GM12878 (cell line): ENCODE measurements at regions not wholly inside any gene's neighbourhood (a gene's known extent, or its start where the extent isn't known, plus 50 kb on each side); places are given as distances from the start of the nearest gene placed in this dataset.

Experiments
- ATAC-seq: fragments of 200-7000 bp; cut with Tn5 transposase; 3 replicates; pipeline ENCODE4 v1.9.1; 2020; ENCODE audit warnings: mild to moderate bottlenecking, moderate library complexity
- BruUV-seq: library from RNA; stranded (reverse); fragments of 400-500 nt; replicated peaks from 2 replicates; lab custom pipeline; 2021; lab: Mats Ljungman, UMichigan
- CTCF ChIA-PET: fragments of 300-600 bp; sonication (Branson Sonifier 250); formaldehyde crosslinking; extraction: SDS; loops from one replicate; lab custom pipeline; 2021; ENCODE audit warnings: inconsistent platforms; lab: Yijun Ruan, JAX
- POLR2A ChIA-PET: fragments of 350-600 bp; formaldehyde crosslinking; extraction: SDS; loops from one replicate; lab custom pipeline; 2021; ENCODE audit warnings: inconsistent platforms; lab: Charles Lee
- RAD21 ChIA-PET: fragments of 300-600 bp; sonication (Branson Sonifier 250); formaldehyde crosslinking; loops from one replicate; lab custom pipeline; 2023; ENCODE audit warnings: antibody characterized with exemption; ENCODE audit not compliant: unreplicated experiment; lab: Charles Lee
- SMC1A ChIA-PET: fragments of 300-600 bp; sonication (Branson Sonifier 250); formaldehyde crosslinking; loops from one replicate; lab custom pipeline; 2023; ENCODE audit not compliant: unreplicated experiment, uncharacterized antibody; lab: Charles Lee
- DNase-seq: peaks from one replicate; pipeline ENCODE4 v3.0.0-alpha.2; 2011; ENCODE audit warnings: low read depth, low spot score
- FAIRE-seq: peaks from 3 replicates; lab custom pipeline; 2011; peaks lifted over from hg19 to GRCh38; lab: Jason Lieb, UNC
- H2AFZ ChIP-seq: 2 replicates; pipeline ENCODE4 v1.6.0; 2011; ENCODE audit warnings: low read depth, low read length, control low read depth; ENCODE audit not compliant: control insufficient read depth
- H3K27ac ChIP-seq: 2 replicates; pipeline ENCODE4 v1.5.1; 2011; ENCODE audit warnings: control low read depth; ENCODE audit not compliant: control insufficient read depth, insufficient read depth
- H3K27me3 ChIP-seq, 2 experiments: replicated peaks in 1 of 2; 2 replicates each; pipeline versions ENCODE4 v1.6.0 to v1.6.1; 2011; ENCODE audit warnings: low read length in 1 of 2; ENCODE audit not compliant: control insufficient read depth in 2 of 2, insufficient read depth in 2 of 2
- H3K36me3 ChIP-seq, 2 experiments: 2 replicates each; pipeline ENCODE4 v1.5.1; 2011; ENCODE audit warnings: low read length in 1 of 2; ENCODE audit not compliant: control insufficient read depth in 2 of 2, insufficient read depth in 2 of 2
- H3K4me1 ChIP-seq: 2 replicates; pipeline ENCODE4 v1.6.1; 2011; ENCODE audit warnings: mild to moderate bottlenecking, low read length, moderate library complexity, mixed read lengths; ENCODE audit not compliant: control insufficient read depth, insufficient read depth
- H3K4me2 ChIP-seq: 2 replicates; pipeline ENCODE4 v1.6.0; 2011; ENCODE audit warnings: control low read depth; ENCODE audit not compliant: control insufficient read depth, insufficient read depth
- H3K4me3 ChIP-seq: fragments of 200-600 bp; sonication (generic); 2 replicates; pipeline ENCODE4 v1.5.1; 2016
- H3K79me2 ChIP-seq: 2 replicates; pipeline ENCODE4 v1.6.0; 2011; ENCODE audit warnings: low read length; ENCODE audit not compliant: control insufficient read depth, insufficient read depth
- H3K9ac ChIP-seq: 2 replicates; pipeline ENCODE4 v1.8.0; 2011; ENCODE audit warnings: low read length, control low read depth, mixed read lengths; ENCODE audit not compliant: control insufficient read depth, insufficient read depth
- H3K9me3 ChIP-seq: replicated peaks from 3 replicates; pipeline ENCODE4 v1.5.1; 2011; ENCODE audit warnings: mild to moderate bottlenecking, low read length; ENCODE audit not compliant: control insufficient read depth, insufficient read depth
- H4K20me1 ChIP-seq: 2 replicates; pipeline ENCODE4 v1.6.0; 2011; ENCODE audit not compliant: control insufficient read depth, insufficient read depth
- CBFB ChIP-seq: IDR thresholded peaks from 2 replicates; pipeline ENCODE4 v1.6.1; 2016; ENCODE audit warnings: antibody characterized with exemption, low read depth
- CHD4 ChIP-seq: fragments of 200-600 bp; sonication (generic); IDR thresholded peaks from 2 replicates; pipeline ENCODE4 v1.6.1; 2016; ENCODE audit warnings: mild to moderate bottlenecking
- E2F8 ChIP-seq: fragments of 450-650 bp; IDR thresholded peaks from 2 replicates; pipeline ENCODE4 v1.6.1; 2018; ENCODE audit warnings: mild to moderate bottlenecking, low read depth, moderate library complexity; ENCODE audit not compliant: partially characterized antibody
- HDAC2 ChIP-seq: fragments of 200-600 bp; sonication (generic); IDR thresholded peaks from 2 replicates; pipeline ENCODE4 v1.6.1; 2017
- IRF4 ChIP-seq: IDR thresholded peaks from 2 replicates; pipeline ENCODE4 v1.6.1; 2011; ENCODE audit warnings: low read depth, low read length
- KDM1A ChIP-seq: fragments of 200-600 bp; sonication (generic); IDR thresholded peaks from 2 replicates; pipeline ENCODE4 v1.6.1; 2016; ENCODE audit warnings: borderline replicate concordance
- MYB ChIP-seq: fragments of 150-350 bp; IDR thresholded peaks from 2 replicates; pipeline ENCODE4 v1.6.1; 2014; ENCODE audit warnings: mild to moderate bottlenecking, low read depth, low read length, borderline replicate concordance
- NR2C2 ChIP-seq: IDR thresholded peaks from 2 replicates; pipeline ENCODE4 v1.6.1; 2011; ENCODE audit warnings: borderline replicate concordance, low read depth; ENCODE audit not compliant: control insufficient read depth, insufficient read length
- NRF1 ChIP-seq: conservative IDR thresholded peaks from 2 replicates; pipeline ENCODE4 v1.6.1; 2011; ENCODE audit warnings: mild to moderate bottlenecking, low read depth, low read length, improper control_type of control experiment
- RB1 ChIP-seq: fragments of 450-650 bp; formaldehyde crosslinking; IDR thresholded peaks from 2 replicates; pipeline ENCODE4 v1.6.1; 2017; ENCODE audit warnings: mild to moderate bottlenecking, borderline replicate concordance
- RBBP5 ChIP-seq: fragments of 200-600 bp; sonication (generic); conservative IDR thresholded peaks from 2 replicates; pipeline ENCODE4 v1.6.1; 2016
- RELA ChIP-seq: fragments of 450-650 bp; IDR thresholded peaks from 2 replicates; pipeline ENCODE4 v1.8.0; 2014; ENCODE audit warnings: borderline replicate concordance; ENCODE audit not compliant: partially characterized antibody
- SUZ12 ChIP-seq: fragments of 200-600 bp; sonication (generic); IDR thresholded peaks from one replicate; pipeline ENCODE4 v1.6.1; 2018; ENCODE audit warnings: antibody characterized with exemption, mild to moderate bottlenecking; ENCODE audit not compliant: unreplicated experiment
- ZNF622 ChIP-seq: fragments of 450-650 bp; IDR thresholded peaks from 2 replicates; pipeline ENCODE4 v1.6.1; 2017; ENCODE audit warnings: mild to moderate bottlenecking, inconsistent platforms
- WGBS: methylation state at CpG from one replicate; pipeline ENCODE4 v1.1.6; 2016; ENCODE audit warnings: low lambda C conversion rate; ENCODE audit not compliant: insufficient replicate concordance, insufficient coverage; ENCODE audit errors: missing lambda C conversion rate; 5-methylcytosine and 5-hydroxymethylcytosine counted together
- in situ Hi-C: fragments of 300-500 bp; cut with MboI; formaldehyde crosslinking; loops from 9 replicates; pipeline ENCODE4 v1.14.3; 2018; ENCODE audit warnings: mixed read lengths
- intact Hi-C: fragments of 100-400 bp; cut with micrococcal nuclease; formaldehyde crosslinking; loops from one replicate; pipeline ENCODE4 v1.14.2; 2022; ENCODE audit not compliant: unreplicated experiment
- TF ChIP-seq, protein P1 (sequence below): IDR thresholded peaks from 2 replicates; pipeline ENCODE4 v1.6.1; 2012; ENCODE audit warnings: low read depth, low read length, improper control_type of control experiment

- Histone ChIP-seq H3K36me3 (no peaks in the 10 kb centered on the region), H2AFZ (no peak overlapping the region), H3K79me2 (no peaks in the 10 kb centered on the region), H3K27me3 (no peaks in the 10 kb centered on the region), H3K4me2 (peak overlapping the region; percentile 49; the same call in 1 of the 2 replicates), H3K4me3 (no peak overlapping the region), H3K4me1 (peaks cover 5% of the 10 kb centered on the region), H3K27ac (no peak overlapping the region), H3K9ac (no peak overlapping the region), H4K20me1 (no peaks in the 10 kb centered on the region), H3K9me3 (no peaks in the 10 kb centered on the region)
- intact Hi-C loops (loop anchor here (5.0 kb wide), 1 partner anchor 97 kb away; the partner anchor contains the start of gene AMMECR1), in situ Hi-C loops (no loop called here)
- no peak for FAIRE-seq
- ChIA-PET SMC1A (interaction anchor here (1.0 to 18.9 kb wide), 4 partner anchors 10 to 434 kb away, joined by 3 to 289 read pairs (median 4); no protein-coding TSS in a partner anchor), CTCF (interaction anchor here (0.6 to 23.1 kb wide), 8 partner anchors 9 to 300 kb away, joined by 3 to 792 read pairs (median 5); no protein-coding TSS in a partner anchor), RAD21 (interaction anchor here (0.6 to 9.3 kb wide), 4 partner anchors 10 to 268 kb away, joined by 3 to 130 read pairs (median 6); no protein-coding TSS in a partner anchor), POLR2A (interaction anchor here (0.6 kb wide), 1 partner anchor 28 kb away, joined by 4 read pairs; no protein-coding TSS in a partner anchor)
- peak; percentile 44 for ATAC-seq
- 0% methylated on average over 3 of the region's 3 CpGs for WGBS
- TF ChIP-seq NRF1 = no peak
- TF ChIP-seq KDM1A = no peak
- TF ChIP-seq RB1 = no peak
- no peak for TF ChIP-seq HDAC2
- no peak for TF ChIP-seq SUZ12
- no peak for TF ChIP-seq E2F8
- no peak for TF ChIP-seq RBBP5
- TF ChIP-seq CHD4 = no peak
- no peak for TF ChIP-seq RELA
- TF ChIP-seq CBFB = no peak
- no peak for TF ChIP-seq IRF4
- no peak for TF ChIP-seq MYB
- TF ChIP-seq NR2C2 = no peak
- TF ChIP-seq ZNF622 = no peak
- TF ChIP-seq, protein P1, sequence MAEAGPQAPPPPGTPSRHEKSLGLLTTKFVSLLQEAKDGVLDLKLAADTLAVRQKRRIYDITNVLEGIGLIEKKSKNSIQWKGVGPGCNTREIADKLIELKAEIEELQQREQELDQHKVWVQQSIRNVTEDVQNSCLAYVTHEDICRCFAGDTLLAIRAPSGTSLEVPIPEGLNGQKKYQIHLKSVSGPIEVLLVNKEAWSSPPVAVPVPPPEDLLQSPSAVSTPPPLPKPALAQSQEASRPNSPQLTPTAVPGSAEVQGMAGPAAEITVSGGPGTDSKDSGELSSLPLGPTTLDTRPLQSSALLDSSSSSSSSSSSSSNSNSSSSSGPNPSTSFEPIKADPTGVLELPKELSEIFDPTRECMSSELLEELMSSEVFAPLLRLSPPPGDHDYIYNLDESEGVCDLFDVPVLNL = no peak
- no TSS peak for BruUV-seq
- no peak for DNase-seq
Measured at GRCh38 chrX:110414273-110414672, 55.6 kb downstream of the RTL9 start.
